Calu3 (cell line): ENCODE measurements at regions not wholly inside any gene's neighbourhood (a gene's known extent, or its start where the extent isn't known, plus 50 kb on each side); places are given as distances from the start of the nearest gene placed in this dataset.

Source experiments
- BruUV-seq: library from RNA; stranded (reverse); fragments of 400-500 nt; replicated peaks from 2 replicates; lab custom pipeline; 2021; lab: Mats Ljungman, UMichigan
- CTCF ChIA-PET: fragments of 300-600 bp; sonication (Branson Sonifier 250); formaldehyde crosslinking; loops from one replicate; lab custom pipeline; 2022; ENCODE audit warnings: antibody characterized with exemption; lab: Charles Lee
- DNase-seq: peaks from one replicate; pipeline ENCODE4 v3.0.0; 2022
- H3K27ac Mint-ChIP-seq: one replicate; pipeline ENCODE4 v1.8.0; 2022; ENCODE audit warnings: mixed read lengths; ENCODE audit not compliant: unreplicated experiment
- H3K27me3 Mint-ChIP-seq: one replicate; pipeline ENCODE4 v1.8.0; 2022; ENCODE audit warnings: mixed read lengths; ENCODE audit not compliant: unreplicated experiment
- H3K36me3 Mint-ChIP-seq: one replicate; pipeline ENCODE4 v1.8.0; 2022; ENCODE audit warnings: mild to moderate bottlenecking, moderate library complexity, mixed read lengths; ENCODE audit not compliant: insufficient read depth, unreplicated experiment
- H3K4me1 Mint-ChIP-seq: one replicate; pipeline ENCODE4 v1.8.0; 2022; ENCODE audit warnings: mild to moderate bottlenecking, low read depth, mixed read lengths; ENCODE audit not compliant: unreplicated experiment
- H3K4me3 Mint-ChIP-seq: one replicate; pipeline ENCODE4 v1.8.0; 2022; ENCODE audit warnings: mild to moderate bottlenecking, low read depth, moderate library complexity, mixed read lengths; ENCODE audit not compliant: unreplicated experiment
- H3K9me3 Mint-ChIP-seq: one replicate; pipeline ENCODE4 v1.8.0; 2022; ENCODE audit warnings: low read depth, mixed read lengths; ENCODE audit not compliant: unreplicated experiment
- CTCF ChIP-seq: fragments of 200-600 bp; IDR thresholded peaks from one replicate; pipeline ENCODE4 v1.8.0; 2022; ENCODE audit warnings: antibody characterized with exemption; ENCODE audit not compliant: unreplicated experiment
- intact Hi-C: fragments of 100-400 bp; cut with micrococcal nuclease; formaldehyde crosslinking; loops from one replicate; pipeline ENCODE4 v1.10.0; 2022; ENCODE audit not compliant: unreplicated experiment

GRCh38 chr21:35906586-35906985 lies 153.7 kb downstream of the SETD4 start:
- Mint-ChIP-seq H3K4me3 (no peak overlapping the region), H3K27me3 (peaks cover 20% of the 10 kb centered on the region), H3K9me3 (no peaks in the 10 kb centered on the region), H3K36me3 (no peaks in the 10 kb centered on the region), H3K27ac (no peak overlapping the region), H3K4me1 (peaks cover 14% of the 10 kb centered on the region)
- CTCF ChIA-PET: no interaction called here
- TF ChIP-seq CTCF: no peak
- DNase-seq: no peak
- intact Hi-C loops: no loop called here
- no TSS peak for BruUV-seq

- no peaks in the 10 kb centered on the region for H3K9me3 Mint-ChIP-seq
- H3K27ac Mint-ChIP-seq: no peak overlapping the region
- H3K4me3 Mint-ChIP-seq: no peak overlapping the region
- peaks cover 8% of the 10 kb centered on the region for H3K4me1 Mint-ChIP-seq
- intact Hi-C loops: no loop called here
- H3K27me3 Mint-ChIP-seq: peaks cover 20% of the 10 kb centered on the region
- CTCF ChIA-PET: no interaction called here
- H3K36me3 Mint-ChIP-seq: no peaks in the 10 kb centered on the region
- no peak for DNase-seq
- BruUV-seq: no TSS peak
- no peak for TF ChIP-seq CTCF
Observed at GRCh38 chr21:35905963-35906345, 154.4 kb downstream of the SETD4 start.

- intact Hi-C loops: no loop called here
- peaks cover 20% of the 10 kb centered on the region for H3K27me3 Mint-ChIP-seq
- H3K4me1 Mint-ChIP-seq: peaks cover 1% of the 10 kb centered on the region
- DNase-seq: no peak
- no peak for TF ChIP-seq CTCF
- no peak overlapping the region for H3K27ac Mint-ChIP-seq
- no peak overlapping the region for H3K4me3 Mint-ChIP-seq
- no peaks in the 10 kb centered on the region for H3K9me3 Mint-ChIP-seq
- BruUV-seq: no TSS peak
- H3K36me3 Mint-ChIP-seq: no peaks in the 10 kb centered on the region
- CTCF ChIA-PET: no interaction called here
Observed at GRCh38 chr21:35905096-35905962, 155.0 kb downstream of the SETD4 start.

GRCh38 chr21:35900539-35900938 lies 159.8 kb downstream of the SETD4 start:
- BruUV-seq: no TSS peak
- Mint-ChIP-seq H3K36me3 (no peaks in the 10 kb centered on the region), H3K27me3 (peaks cover 20% of the 10 kb centered on the region), H3K4me1 (no peaks in the 10 kb centered on the region), H3K4me3 (no peak overlapping the region), H3K9me3 (no peaks in the 10 kb centered on the region), H3K27ac (no peak overlapping the region)
- intact Hi-C loops: no loop called here
- CTCF ChIA-PET: no interaction called here
- DNase-seq: no peak
- TF ChIP-seq CTCF: no peak
